Subcutaneous abdominal adipose tissue (tissue), 5 donors: ENCODE measurements at regions not wholly inside any gene's neighbourhood (a gene's known extent, or its start where the extent isn't known, plus 50 kb on each side); places are given as distances from the start of the nearest gene placed in this dataset.
A peak's percentile ranks its signal among the peaks of the same experiment; 100 is the strongest.
"Not testable (repeated sequence)": the region's sequence is repeated elsewhere in the genome, so short reads cannot be mapped to it uniquely, and the experiment has no call there.

Source experiments
- H3K27ac ChIP-seq: one replicate; pipeline ENCODE4 v1.7.0; 2013; ENCODE audit warnings: low read depth, mild to moderate bottlenecking, inconsistent platforms, low read length, moderate library complexity
- H3K27me3 ChIP-seq, 5 donors: one replicate each; pipeline ENCODE4 v1.7.0; 2013; ENCODE audit warnings: low read length in 5 of 5, inconsistent platforms in 1 of 5; ENCODE audit not compliant: control insufficient read depth in 5 of 5, insufficient read depth in 4 of 5
- H3K36me3 ChIP-seq, 5 donors: one replicate each; pipeline ENCODE4 v1.7.0; 2013; ENCODE audit warnings: low read length in 5 of 5; ENCODE audit not compliant: control insufficient read depth in 5 of 5, insufficient read depth in 5 of 5
- H3K4me1 ChIP-seq, 5 donors: one replicate each; pipeline ENCODE4 v1.7.0; 2013; ENCODE audit warnings: low read length in 5 of 5, mild to moderate bottlenecking in 3 of 5, moderate library complexity in 1 of 5; ENCODE audit not compliant: control insufficient read depth in 5 of 5, insufficient read depth in 5 of 5
- H3K4me3 ChIP-seq, 5 donors: one replicate each; pipeline ENCODE4 v1.7.0; 2013; ENCODE audit warnings: low read length in 5 of 5, low read depth in 1 of 5
- H3K9ac ChIP-seq, 5 donors: one replicate each; pipeline ENCODE4 v1.7.0; 2013; ENCODE audit warnings: low read length in 5 of 5, mild to moderate bottlenecking in 4 of 5, moderate library complexity in 3 of 5
- H3K9me3 ChIP-seq, 5 donors: one replicate each; pipeline ENCODE4 v1.7.0; 2013; ENCODE audit warnings: low read length in 5 of 5; ENCODE audit not compliant: control insufficient read depth in 5 of 5
- donor health status: healthy.
- donor health status: healthy.
- donor health status: healthy.
- donor health status: healthy.
- donor health status: healthy.

DNA sequence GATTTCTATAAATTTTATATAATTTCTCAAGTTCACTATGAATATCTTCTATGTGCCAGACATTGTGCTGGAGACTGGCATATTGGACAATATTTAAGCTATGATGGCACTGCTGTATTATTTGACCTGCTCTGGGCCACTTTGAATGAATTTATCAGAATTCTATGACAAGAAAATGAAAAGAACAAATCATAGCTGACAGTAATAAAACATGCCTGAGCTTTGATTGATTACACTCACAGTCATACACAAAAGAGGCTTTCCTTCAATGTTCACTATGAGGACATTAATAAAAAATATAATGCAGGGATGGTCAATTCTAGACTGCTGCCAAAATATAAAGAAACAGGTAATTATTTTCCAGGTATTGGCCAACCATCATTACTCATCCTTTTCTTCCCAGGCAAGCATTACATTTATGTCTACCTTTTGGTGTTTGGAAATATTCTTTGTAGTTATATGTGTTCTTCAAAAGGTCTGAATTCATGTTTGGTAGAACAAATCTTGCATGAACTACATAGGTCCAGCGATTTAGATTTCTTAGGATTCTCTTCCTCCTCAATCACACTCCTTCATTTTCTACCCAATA, 81.0 kb upstream of the ALCAM start:
- Histone ChIP-seq H3K27me3 (no peaks in the 10 kb centered on the region), H3K4me3 (no peak overlapping the region), H3K4me1 (no peaks in the 10 kb centered on the region), H3K9ac (no peak overlapping the region), H3K36me3 (no peaks in the 10 kb centered on the region), H3K27ac (no peak overlapping the region), H3K9me3 (peaks cover 0 to 5% (median 0%) of the 10 kb centered on the region in 5 donors)

DNA sequence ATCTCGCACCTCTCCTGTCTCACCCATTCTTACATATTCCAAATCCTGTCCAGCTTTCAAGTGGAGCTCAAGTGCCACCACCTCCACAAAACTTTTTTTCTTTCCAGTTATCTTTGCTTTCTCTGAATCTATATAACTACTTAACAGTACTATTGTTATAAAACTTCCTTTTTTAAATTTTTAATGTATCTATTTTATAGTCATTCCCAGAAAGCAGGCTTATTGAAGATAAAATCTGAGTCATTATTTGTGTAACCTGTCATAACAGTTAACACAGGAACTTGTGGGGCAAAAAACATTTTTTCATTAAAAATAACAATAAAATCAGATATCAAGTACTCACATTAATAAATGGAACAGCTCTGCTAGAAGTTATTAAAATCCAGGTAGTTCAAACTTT, 73.3 kb upstream of the ALCAM start:
- peaks cover 0 to 12% (median 5%) of the 10 kb centered on the region in 5 donors for H3K9me3 ChIP-seq
- H3K9ac ChIP-seq: no peak overlapping the region
- H3K4me1 ChIP-seq: no peaks in the 10 kb centered on the region

DNA sequence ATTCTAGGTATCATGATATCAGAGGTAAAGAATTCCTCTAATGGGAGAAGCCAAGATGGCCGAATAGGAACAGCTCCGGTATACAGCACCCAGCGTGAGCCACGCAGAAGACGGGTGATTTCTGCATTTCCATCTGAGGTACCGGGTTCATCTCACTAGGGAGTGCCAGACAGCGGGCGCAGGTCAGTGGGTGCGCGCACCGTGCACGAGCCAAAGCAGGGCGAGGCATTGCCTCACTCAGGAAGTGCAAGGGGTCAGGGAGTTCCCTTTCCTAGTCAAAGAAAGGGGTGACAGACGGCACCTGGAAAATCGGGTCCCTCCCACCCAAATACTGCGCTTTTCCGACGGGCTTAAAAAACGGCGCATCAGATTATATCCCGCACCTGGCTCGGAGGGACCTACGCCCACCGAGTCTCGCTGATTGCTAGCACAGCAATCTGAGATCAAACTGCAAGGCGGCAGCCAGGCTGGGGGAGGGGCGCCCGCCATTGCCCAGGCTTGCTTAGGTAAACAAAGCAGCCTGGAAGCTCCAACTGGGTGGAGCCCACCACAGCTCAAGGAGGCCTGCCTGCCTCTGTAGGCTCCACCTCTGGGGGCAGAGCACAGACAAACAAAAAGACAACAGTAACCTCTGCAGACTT, 70.4 kb upstream of the ALCAM start:
- not testable (repeated sequence) for H3K4me3 ChIP-seq, H3K27me3 ChIP-seq, H3K36me3 ChIP-seq, H3K9me3 ChIP-seq, H3K4me1 ChIP-seq, H3K9ac ChIP-seq, H3K27ac ChIP-seq

More for the DNA sequence above, 73.3 kb upstream of the ALCAM start:
- Histone ChIP-seq H3K27ac (no peak overlapping the region), H3K27me3 (no peaks in the 10 kb centered on the region), H3K36me3 (no peaks in the 10 kb centered on the region), H3K4me3 (no peak overlapping the region)

DNA sequence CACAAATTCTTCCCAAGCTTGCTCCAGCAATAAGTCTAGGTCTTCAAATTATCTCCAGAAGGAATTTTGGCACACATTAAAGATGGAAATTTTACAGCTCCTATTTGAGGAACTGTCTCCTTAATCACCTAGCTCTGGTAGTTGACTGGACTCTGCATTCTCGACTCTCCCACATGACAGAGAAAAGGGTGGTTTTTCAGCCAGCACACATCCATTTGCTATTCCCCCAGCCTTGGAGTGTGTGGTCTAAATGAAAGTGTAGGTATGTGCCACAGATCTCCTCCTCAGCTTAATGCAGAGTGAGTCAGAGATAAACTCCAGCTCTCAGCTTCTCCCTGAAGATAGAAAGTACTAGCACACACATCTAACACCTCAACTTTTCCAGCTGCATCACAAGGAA, 62.2 kb upstream of the ALCAM start:
- Histone ChIP-seq H3K4me1 (no peaks in the 10 kb centered on the region), H3K9me3 (peaks cover 0 to 16% (median 11%) of the 10 kb centered on the region in 5 donors), H3K9ac (no peak overlapping the region), H3K27ac (no peak overlapping the region), H3K4me3 (peak overlapping the region in 1 of 5 donors; percentile 17), H3K36me3 (no peaks in the 10 kb centered on the region), H3K27me3 (no peaks in the 10 kb centered on the region)

DNA sequence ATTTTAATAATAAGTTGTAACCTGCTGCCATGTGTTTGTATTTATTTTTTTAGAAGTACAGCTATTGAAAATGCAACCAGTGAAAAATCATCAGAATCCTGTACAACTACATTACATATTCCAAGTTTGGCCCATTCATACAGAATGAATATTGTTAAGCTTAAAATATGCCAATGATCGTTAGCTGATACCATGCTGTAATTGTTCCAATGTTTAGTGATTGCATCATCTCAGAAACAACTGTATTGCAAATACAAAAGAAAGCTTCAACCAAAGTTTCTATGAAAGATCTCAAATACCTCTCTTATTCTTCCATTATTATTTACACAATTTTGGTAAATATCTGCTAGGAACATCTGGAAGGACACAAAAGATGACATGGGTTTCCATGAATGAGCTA, 51.6 kb upstream of the ALCAM start:
- Histone ChIP-seq H3K4me3 (no peak overlapping the region), H3K4me1 (no peaks in the 10 kb centered on the region), H3K36me3 (no peaks in the 10 kb centered on the region), H3K9ac (no peak overlapping the region), H3K27ac (no peak overlapping the region), H3K27me3 (no peaks in the 10 kb centered on the region), H3K9me3 (no peaks in the 10 kb centered on the region)

DNA sequence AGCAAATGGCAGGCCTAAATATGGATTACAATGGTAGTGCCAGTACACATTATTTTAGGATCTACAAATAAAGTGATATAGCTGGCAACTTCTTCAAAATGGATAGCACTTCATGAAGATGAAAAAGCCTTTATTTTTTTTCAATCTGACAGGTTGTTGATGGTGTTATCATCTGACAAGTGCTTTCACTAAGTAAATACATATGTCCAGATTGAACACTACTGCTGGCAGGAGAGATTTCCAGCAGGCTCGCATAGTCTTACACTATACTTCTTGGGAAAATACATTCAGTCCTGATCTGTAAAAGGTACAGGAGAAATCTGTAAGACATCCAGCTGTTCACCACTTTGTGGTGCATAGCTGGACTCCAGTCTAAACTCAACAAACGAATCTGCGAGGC, 50.9 kb upstream of the ALCAM start:
- Histone ChIP-seq H3K27me3 (no peaks in the 10 kb centered on the region), H3K4me1 (no peaks in the 10 kb centered on the region), H3K27ac (no peak overlapping the region), H3K9ac (no peak overlapping the region), H3K9me3 (no peaks in the 10 kb centered on the region), H3K4me3 (no peak overlapping the region), H3K36me3 (no peaks in the 10 kb centered on the region)

DNA sequence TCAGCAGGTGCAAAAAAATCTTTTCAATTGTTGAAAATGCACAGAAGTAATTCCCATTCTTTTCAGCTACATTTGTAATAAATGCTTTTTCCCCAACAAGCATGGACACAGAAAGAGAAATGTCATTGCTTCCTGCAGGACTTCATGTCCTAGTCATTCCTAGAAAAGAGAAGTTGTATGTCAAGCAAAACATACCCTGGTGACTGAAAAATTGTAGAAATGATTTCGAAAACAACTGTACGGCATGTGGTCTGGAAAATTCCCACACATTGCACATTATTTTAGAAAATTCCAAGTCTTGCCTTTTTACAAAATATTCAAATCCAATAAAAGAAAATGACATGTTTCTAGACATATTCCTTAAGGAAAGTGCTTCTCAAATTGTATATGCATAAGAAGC, 50.4 kb upstream of the ALCAM start:
- H3K27ac ChIP-seq: no peak overlapping the region
- H3K4me1 ChIP-seq: no peaks in the 10 kb centered on the region
- H3K9ac ChIP-seq: no peak overlapping the region
- H3K4me3 ChIP-seq: no peak overlapping the region
- H3K36me3 ChIP-seq: no peaks in the 10 kb centered on the region
- no peaks in the 10 kb centered on the region for H3K9me3 ChIP-seq
- H3K27me3 ChIP-seq: no peaks in the 10 kb centered on the region
